ENCODE measurements at regions not wholly inside any gene's neighbourhood (a gene's known extent, or its start where the extent isn't known, plus 50 kb on each side); places are given as distances from the start of the nearest gene placed in this dataset.

DNA sequence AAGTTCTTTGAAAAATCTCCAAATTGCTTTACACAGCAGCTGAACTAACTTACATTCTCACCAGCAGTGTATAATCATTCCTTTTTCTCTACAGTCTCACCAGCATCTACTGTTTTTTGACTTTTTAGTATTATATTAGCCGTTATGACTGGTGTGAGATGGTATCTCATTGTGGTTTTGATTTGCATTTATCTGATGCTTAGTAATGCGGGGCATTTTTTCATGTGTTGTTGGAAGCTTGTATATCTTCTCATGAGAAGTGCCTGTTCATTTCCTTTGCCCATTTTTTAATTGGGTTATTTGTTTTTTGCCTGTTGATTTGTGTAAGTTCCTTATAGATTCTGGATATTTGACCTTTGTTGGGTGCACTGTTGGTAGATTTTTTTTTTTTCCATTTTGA, 931.7 kb downstream of the CENPC start:
- Histone ChIP-seq H3K9me3 (ENCODE audit: control insufficient read depth, insufficient read depth, low read length) (0 out of 2 replicates have a peak, but pooled peaks cover 6% of the 10 kb centered on the region), H3K27ac (ENCODE audit: low read depth, low read length) (no peak overlapping the region), H3K36me3 (ENCODE audit: control insufficient read depth, insufficient read depth, low read length) (no peaks in the 10 kb centered on the region), H3K27me3 (ENCODE audit: control insufficient read depth, insufficient read depth, low read length) (no peaks in the 10 kb centered on the region), H3K9ac (ENCODE audit: low read depth, low read length) (no peak overlapping the region), H3K4me1 (ENCODE audit: control insufficient read depth, insufficient read depth, low read length) (no peaks in the 10 kb centered on the region), H3K4me3 (ENCODE audit: low read depth, low read length) (no peak overlapping the region)

DNA sequence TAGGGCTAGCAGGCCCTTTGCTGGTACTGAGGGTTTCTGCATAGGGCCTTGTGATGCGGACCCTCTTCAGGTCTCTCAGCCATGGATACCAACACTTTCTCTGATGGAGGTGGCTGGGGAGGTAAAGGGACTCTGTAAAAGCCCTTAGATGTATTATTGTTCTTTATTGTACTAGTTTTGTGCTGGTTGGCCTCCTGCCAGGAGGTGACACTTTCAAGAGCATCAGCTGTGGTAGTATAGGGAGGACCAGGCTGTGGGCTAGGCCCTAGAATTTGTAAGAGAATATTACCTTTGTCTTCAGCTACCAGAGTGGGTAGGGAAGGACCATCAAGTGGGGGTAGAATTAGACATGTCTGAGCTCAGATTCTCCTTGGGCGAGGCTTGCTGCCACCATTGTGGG, 936.3 kb downstream of the CENPC start:
- Histone ChIP-seq H3K4me3 (ENCODE audit: low read depth, low read length) (no peak overlapping the region), H3K9ac (ENCODE audit: low read depth, low read length) (no peak overlapping the region), H3K36me3 (ENCODE audit: control insufficient read depth, insufficient read depth, low read length) (no peaks in the 10 kb centered on the region), H3K9me3 (ENCODE audit: control insufficient read depth, insufficient read depth, low read length) (0 out of 2 replicates have a peak, but pooled peaks cover 6% of the 10 kb centered on the region), H3K27me3 (ENCODE audit: control insufficient read depth, insufficient read depth, low read length) (no peaks in the 10 kb centered on the region), H3K27ac (ENCODE audit: low read depth, low read length) (no peak overlapping the region), H3K4me1 (ENCODE audit: control insufficient read depth, insufficient read depth, low read length) (peaks cover 8% of the 10 kb centered on the region)

DNA sequence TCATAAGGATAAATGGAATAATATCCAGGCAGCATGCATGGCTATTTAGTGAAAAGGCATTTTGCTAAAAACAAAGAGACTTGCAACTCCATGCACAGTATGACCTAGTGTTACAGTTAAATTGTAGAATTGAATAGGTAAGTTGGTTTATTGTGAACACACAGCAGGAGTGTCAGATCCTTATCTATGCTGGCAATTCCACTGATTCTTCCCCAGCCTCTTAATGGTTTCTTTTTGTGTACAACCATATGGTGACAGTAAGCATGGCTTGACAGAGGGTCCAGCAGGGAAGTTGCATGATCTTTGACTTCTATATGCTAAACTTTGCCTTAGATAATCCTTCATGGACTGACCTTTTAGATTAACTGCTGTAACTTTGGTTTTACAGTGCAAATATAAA, 936.6 kb upstream of the EPHA5 start:
- Histone ChIP-seq H3K4me1 (ENCODE audit: control insufficient read depth, insufficient read depth, low read length) (peaks cover 8% of the 10 kb centered on the region), H3K9me3 (ENCODE audit: control insufficient read depth, insufficient read depth, low read length) (no peaks in the 10 kb centered on the region), H3K36me3 (ENCODE audit: control insufficient read depth, insufficient read depth, low read length) (no peaks in the 10 kb centered on the region), H3K4me3 (ENCODE audit: low read depth, low read length) (no peak overlapping the region), H3K9ac (ENCODE audit: low read depth, low read length) (no peak overlapping the region), H3K27ac (ENCODE audit: low read depth, low read length) (no peak overlapping the region), H3K27me3 (ENCODE audit: control insufficient read depth, insufficient read depth, low read length) (no peaks in the 10 kb centered on the region)

DNA sequence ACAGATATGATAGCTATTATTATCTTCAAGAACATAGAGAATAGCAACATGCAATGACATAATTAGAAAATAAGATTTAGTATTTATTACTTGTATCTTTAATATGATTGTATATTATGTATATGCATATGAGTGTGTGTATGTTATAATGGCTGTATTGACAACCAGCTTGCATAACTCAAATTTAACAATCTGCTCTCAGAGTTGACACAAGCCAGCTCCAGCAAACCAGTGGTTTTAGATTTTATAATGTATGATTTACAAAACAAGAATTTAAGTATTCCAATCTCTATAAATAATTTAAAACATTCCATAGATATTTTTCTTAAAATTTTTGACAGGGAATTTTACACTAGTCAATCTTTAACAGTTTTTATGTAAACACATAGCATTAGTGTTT, 935.9 kb upstream of the EPHA5 start:
- H3K36me3 ChIP-seq (ENCODE audit: control insufficient read depth, insufficient read depth, low read length): no peaks in the 10 kb centered on the region
- no peak overlapping the region for H3K27ac ChIP-seq (ENCODE audit: low read depth, low read length)
- H3K4me3 ChIP-seq (ENCODE audit: low read depth, low read length): no peak overlapping the region

DNA sequence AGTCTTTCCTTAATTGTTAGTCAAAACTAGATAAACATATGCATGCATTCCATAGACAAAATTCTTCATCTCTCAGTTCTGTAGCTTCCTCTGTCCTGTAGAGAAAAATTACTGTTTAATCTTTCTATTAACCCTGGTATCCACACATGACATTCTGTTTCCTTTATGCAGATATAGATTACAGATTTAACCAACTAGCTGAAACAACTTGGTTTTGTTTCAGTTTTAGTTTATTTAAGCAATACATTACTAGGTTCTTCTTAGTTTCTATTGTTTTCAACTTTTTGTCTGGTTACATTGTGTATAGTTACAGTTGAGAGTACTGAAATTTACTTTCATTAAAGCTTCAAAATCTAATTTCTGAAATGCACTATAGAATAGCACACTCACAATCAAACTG, 933.9 kb upstream of the EPHA5 start:
- Histone ChIP-seq H3K9ac (ENCODE audit: low read depth, low read length) (no peak overlapping the region), H3K27ac (ENCODE audit: low read depth, low read length) (no peak overlapping the region)

More for the DNA sequence above, 935.9 kb upstream of the EPHA5 start:
- Histone ChIP-seq H3K9me3 (ENCODE audit: control insufficient read depth, insufficient read depth, low read length) (no peaks in the 10 kb centered on the region), H3K27me3 (ENCODE audit: control insufficient read depth, insufficient read depth, low read length) (no peaks in the 10 kb centered on the region), H3K4me1 (ENCODE audit: control insufficient read depth, insufficient read depth, low read length) (peaks cover 8% of the 10 kb centered on the region), H3K9ac (ENCODE audit: low read depth, low read length) (no peak overlapping the region)

DNA sequence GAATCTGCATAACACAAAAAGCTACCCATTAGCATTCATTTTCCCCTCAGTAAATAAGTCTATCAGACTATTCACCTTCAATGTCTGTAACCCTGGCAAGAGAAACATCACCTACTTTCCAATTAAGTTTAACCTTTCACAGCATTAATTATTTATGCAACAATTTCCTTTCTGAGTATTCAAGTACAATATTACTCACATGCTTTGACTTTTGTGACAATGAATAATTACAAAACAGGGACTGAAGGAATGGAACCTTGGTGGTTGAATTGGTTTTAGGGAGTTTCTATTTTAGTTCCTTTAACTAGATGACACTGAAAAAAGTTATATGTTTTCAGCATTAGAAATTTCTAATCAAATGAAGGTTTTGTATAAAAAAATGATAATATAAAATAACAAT, 932.3 kb upstream of the EPHA5 start:
- H3K4me3 ChIP-seq (ENCODE audit: low read depth, low read length): no peak overlapping the region
- H3K27ac ChIP-seq (ENCODE audit: low read depth, low read length): no peak overlapping the region
- peaks cover 8% of the 10 kb centered on the region for H3K4me1 ChIP-seq (ENCODE audit: control insufficient read depth, insufficient read depth, low read length)

More for the DNA sequence above, 933.9 kb upstream of the EPHA5 start:
- H3K9me3 ChIP-seq (ENCODE audit: control insufficient read depth, insufficient read depth, low read length): no peaks in the 10 kb centered on the region
- no peaks in the 10 kb centered on the region for H3K36me3 ChIP-seq (ENCODE audit: control insufficient read depth, insufficient read depth, low read length)
- H3K4me1 ChIP-seq (ENCODE audit: control insufficient read depth, insufficient read depth, low read length): peaks cover 8% of the 10 kb centered on the region
- no peaks in the 10 kb centered on the region for H3K27me3 ChIP-seq (ENCODE audit: control insufficient read depth, insufficient read depth, low read length)
- no peak overlapping the region for H3K4me3 ChIP-seq (ENCODE audit: low read depth, low read length)

DNA sequence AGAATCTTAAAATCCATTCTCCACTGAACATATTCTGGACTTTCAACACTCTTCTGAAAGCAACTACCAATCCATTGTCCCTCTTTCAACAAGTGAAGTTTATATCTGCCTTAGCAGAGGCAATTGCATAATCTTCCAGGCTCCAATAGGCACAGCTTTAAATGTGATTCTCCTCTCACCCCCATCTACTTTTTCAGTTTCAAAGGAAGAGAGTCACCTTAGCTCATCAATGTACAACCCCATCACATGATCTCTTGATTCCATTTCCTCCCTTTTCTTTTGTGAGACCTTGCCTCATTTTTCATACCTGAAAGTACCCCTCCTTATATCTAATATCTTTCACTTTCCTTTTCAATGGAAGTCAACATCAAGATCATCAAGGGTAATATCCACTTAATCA, 921.7 kb upstream of the EPHA5 start:
- Histone ChIP-seq H3K9ac (ENCODE audit: low read depth, low read length) (no peak overlapping the region), H3K4me1 (ENCODE audit: control insufficient read depth, insufficient read depth, low read length) (0 out of 2 replicates have a peak, but pooled peaks cover 3% of the 10 kb centered on the region), H3K27me3 (ENCODE audit: control insufficient read depth, insufficient read depth, low read length) (no peaks in the 10 kb centered on the region), H3K27ac (ENCODE audit: low read depth, low read length) (no peak overlapping the region), H3K9me3 (ENCODE audit: control insufficient read depth, insufficient read depth, low read length) (no peaks in the 10 kb centered on the region), H3K4me3 (ENCODE audit: low read depth, low read length) (no peak overlapping the region), H3K36me3 (ENCODE audit: control insufficient read depth, insufficient read depth, low read length) (no peaks in the 10 kb centered on the region)

More for the DNA sequence above, 932.3 kb upstream of the EPHA5 start:
- H3K9ac ChIP-seq (ENCODE audit: low read depth, low read length): no peak overlapping the region
- no peaks in the 10 kb centered on the region for H3K9me3 ChIP-seq (ENCODE audit: control insufficient read depth, insufficient read depth, low read length)
- H3K36me3 ChIP-seq (ENCODE audit: control insufficient read depth, insufficient read depth, low read length): no peaks in the 10 kb centered on the region
- no peaks in the 10 kb centered on the region for H3K27me3 ChIP-seq (ENCODE audit: control insufficient read depth, insufficient read depth, low read length)

DNA sequence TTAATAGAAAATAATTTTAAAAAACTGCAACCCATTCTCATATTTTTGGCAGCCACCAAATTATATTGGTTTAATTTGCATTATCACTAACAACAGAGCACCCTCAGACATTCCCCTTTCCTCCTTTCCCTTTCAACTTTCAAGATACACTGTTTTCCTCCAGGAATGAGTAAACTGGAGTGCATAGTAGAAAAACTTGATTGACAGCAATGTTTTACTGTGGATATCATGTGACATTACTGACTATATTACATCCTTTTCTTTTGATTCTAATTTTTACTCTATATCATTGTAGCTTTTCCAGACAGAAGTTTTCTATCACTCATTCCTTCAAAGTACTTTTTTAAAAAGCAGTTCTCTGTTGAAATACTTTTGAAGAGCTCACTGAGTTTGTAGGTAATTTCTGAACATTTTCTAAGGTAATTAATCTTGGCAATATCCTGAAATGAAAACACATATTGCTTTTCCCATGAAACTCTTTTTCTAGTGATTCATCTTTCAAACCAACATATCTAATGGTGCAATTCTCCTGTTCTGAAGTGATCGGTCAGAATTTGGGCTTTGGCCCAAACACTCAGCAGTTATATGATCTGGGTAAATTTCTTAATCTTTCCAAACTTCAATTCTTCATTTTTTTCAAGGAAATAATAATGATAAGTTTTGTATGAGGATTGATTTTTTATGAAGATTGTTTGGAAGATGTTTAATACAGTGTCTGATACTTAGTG, 920.4 kb upstream of the EPHA5 start:
- no peak overlapping the region for H3K9ac ChIP-seq (ENCODE audit: low read depth, low read length)
- H3K27ac ChIP-seq (ENCODE audit: low read depth, low read length): no peak overlapping the region

DNA sequence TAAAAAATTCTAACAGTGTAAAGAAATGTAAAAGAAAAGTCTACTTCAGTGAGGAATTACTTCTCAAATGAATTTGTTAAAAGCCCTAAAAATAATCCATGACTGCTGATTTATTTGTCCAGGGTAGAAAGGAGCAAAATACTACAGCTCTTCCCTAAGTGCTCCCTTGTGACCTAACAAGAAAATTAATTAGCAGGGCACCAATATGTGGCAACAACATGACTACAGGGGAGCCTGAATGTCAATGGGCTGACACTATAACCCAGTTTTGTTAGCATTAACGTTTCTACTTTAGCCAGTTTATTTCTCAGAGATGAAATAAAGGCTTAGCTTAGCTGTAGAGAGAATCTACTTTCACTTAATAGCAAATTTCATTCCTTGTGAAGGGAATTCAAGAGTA, 918.9 kb upstream of the EPHA5 start:
- Histone ChIP-seq H3K36me3 (ENCODE audit: control insufficient read depth, insufficient read depth, low read length) (no peaks in the 10 kb centered on the region), H3K4me1 (ENCODE audit: control insufficient read depth, insufficient read depth, low read length) (0 out of 2 replicates have a peak, but pooled peaks cover 8% of the 10 kb centered on the region), H3K4me3 (ENCODE audit: low read depth, low read length) (no peak overlapping the region), H3K9ac (ENCODE audit: low read depth, low read length) (no peak overlapping the region), H3K27ac (ENCODE audit: low read depth, low read length) (no peak overlapping the region), H3K9me3 (ENCODE audit: control insufficient read depth, insufficient read depth, low read length) (no peaks in the 10 kb centered on the region), H3K27me3 (ENCODE audit: control insufficient read depth, insufficient read depth, low read length) (no peaks in the 10 kb centered on the region)

More for the DNA sequence above, 920.4 kb upstream of the EPHA5 start:
- no peaks in the 10 kb centered on the region for H3K9me3 ChIP-seq (ENCODE audit: control insufficient read depth, insufficient read depth, low read length)
- no peak overlapping the region for H3K4me3 ChIP-seq (ENCODE audit: low read depth, low read length)
- H3K4me1 ChIP-seq (ENCODE audit: control insufficient read depth, insufficient read depth, low read length): 0 out of 2 replicates have a peak, but pooled peaks cover 6% of the 10 kb centered on the region
- H3K36me3 ChIP-seq (ENCODE audit: control insufficient read depth, insufficient read depth, low read length): no peaks in the 10 kb centered on the region
- H3K27me3 ChIP-seq (ENCODE audit: control insufficient read depth, insufficient read depth, low read length): no peaks in the 10 kb centered on the region

DNA sequence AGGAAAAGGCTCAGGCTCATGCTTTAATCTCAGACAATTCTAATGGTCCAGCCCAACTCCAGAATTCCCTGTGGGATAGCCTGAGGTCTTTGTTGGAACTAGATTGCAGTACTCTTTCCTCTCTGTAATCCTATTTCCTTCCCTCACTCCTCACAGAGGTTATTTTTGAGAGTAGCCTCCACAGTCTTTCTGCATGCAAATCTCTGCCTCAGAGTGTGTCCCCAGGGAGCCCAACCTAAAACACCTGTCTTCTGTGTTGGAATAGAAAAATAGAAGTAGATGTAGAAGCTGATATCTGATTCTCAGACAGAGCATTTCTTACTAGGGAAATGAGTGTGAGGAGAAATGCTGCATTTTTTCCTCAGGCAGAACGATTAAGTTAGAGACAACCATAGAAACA, 915.5 kb upstream of the EPHA5 start:
- Histone ChIP-seq H3K27ac (ENCODE audit: low read depth, low read length) (no peak overlapping the region), H3K4me3 (ENCODE audit: low read depth, low read length) (no peak overlapping the region)

DNA sequence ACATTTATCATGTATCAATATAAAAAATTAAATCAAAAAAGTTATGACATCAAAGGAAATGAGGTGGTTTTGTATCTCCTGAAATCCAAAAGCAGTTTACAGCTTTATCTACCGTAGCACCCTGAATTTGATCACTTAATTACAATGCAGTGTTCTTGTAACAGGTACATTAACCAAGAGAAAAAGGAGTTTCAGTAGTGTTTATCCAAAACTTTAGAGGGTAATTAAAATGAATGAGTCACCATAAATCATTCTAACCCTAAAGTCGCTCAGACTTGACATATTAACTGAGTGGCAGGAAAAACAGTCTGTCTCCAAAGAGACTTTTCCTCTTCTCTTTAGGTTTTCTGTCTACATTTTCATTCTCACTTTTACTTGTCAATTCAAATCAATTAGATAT, 907.6 kb upstream of the EPHA5 start:
- no peak overlapping the region for H3K4me3 ChIP-seq (ENCODE audit: low read depth, low read length)
- no peaks in the 10 kb centered on the region for H3K9me3 ChIP-seq (ENCODE audit: control insufficient read depth, insufficient read depth, low read length)
- H3K27ac ChIP-seq (ENCODE audit: low read depth, low read length): no peak overlapping the region
- H3K36me3 ChIP-seq (ENCODE audit: control insufficient read depth, insufficient read depth, low read length): no peaks in the 10 kb centered on the region
- H3K4me1 ChIP-seq (ENCODE audit: control insufficient read depth, insufficient read depth, low read length): no peaks in the 10 kb centered on the region
- no peak overlapping the region for H3K9ac ChIP-seq (ENCODE audit: low read depth, low read length)
- H3K27me3 ChIP-seq (ENCODE audit: control insufficient read depth, insufficient read depth, low read length): no peaks in the 10 kb centered on the region

More for the DNA sequence above, 915.5 kb upstream of the EPHA5 start:
- Histone ChIP-seq H3K36me3 (ENCODE audit: control insufficient read depth, insufficient read depth, low read length) (no peaks in the 10 kb centered on the region), H3K9ac (ENCODE audit: low read depth, low read length) (no peak overlapping the region), H3K4me1 (ENCODE audit: control insufficient read depth, insufficient read depth, low read length) (0 out of 2 replicates have a peak, but pooled peaks cover 8% of the 10 kb centered on the region), H3K27me3 (ENCODE audit: control insufficient read depth, insufficient read depth, low read length) (no peaks in the 10 kb centered on the region), H3K9me3 (ENCODE audit: control insufficient read depth, insufficient read depth, low read length) (no peaks in the 10 kb centered on the region)

All from HUES48 (cell line).